ENCODE measurements at regions not wholly inside any gene's neighbourhood (a gene's known extent, or its start where the extent isn't known, plus 50 kb on each side); places are given as distances from the start of the nearest gene placed in this dataset.

GRCh38 chr1:184153731-184154130, 102.2 kb downstream of the TSEN15 start:
- no peak for TF ChIP-seq CTCF (IDR thresholded peaks at IDR 0.05)

- no peak for TF ChIP-seq CTCF (IDR thresholded peaks at IDR 0.05)
Measured at GRCh38 chr1:184156521-184157393, 105.2 kb downstream of the TSEN15 start.

GRCh38 chr1:184157394-184157742, 105.8 kb downstream of the TSEN15 start:
- TF ChIP-seq CTCF (IDR thresholded peaks at IDR 0.05) = no peak

DNA sequence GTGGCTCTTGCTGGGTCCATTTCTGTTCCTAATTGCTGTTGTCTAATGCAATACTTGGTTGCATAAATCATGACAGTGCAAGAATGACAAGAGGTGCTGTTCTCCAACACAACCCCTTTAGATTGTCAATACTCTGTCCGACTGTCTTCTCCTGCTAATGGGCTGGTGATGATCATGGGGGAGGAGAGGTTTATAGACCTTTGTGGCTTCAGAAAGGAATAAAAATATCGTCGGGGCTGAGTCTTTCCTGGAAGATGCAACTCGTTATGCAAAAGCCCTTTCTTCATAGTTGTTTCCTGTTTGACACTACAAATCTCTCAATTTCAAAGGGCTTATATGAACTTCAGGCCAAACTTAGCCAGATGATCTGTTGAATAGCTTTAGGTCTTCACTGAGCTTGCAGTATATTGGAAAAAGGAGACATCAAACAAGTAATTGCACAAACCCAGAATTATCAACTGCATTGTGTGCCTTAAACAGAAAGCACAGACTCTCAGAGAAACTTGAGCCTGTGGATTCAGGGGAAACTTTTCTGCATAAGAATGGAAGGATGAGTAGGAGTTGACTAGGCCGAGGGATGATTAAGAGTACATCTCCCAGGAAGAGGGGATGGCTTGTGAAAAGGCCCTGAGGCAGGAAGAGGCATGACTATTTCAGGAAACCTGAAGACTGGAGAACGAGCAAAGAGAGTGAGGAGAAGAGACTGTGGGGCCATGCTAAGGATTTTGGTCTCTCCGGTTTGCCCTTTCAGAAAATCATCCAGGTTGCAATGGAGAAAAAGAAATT, 107.6 kb downstream of the TSEN15 start:
- TF ChIP-seq CTCF (IDR thresholded peaks at IDR 0.05) = no peak

DNA sequence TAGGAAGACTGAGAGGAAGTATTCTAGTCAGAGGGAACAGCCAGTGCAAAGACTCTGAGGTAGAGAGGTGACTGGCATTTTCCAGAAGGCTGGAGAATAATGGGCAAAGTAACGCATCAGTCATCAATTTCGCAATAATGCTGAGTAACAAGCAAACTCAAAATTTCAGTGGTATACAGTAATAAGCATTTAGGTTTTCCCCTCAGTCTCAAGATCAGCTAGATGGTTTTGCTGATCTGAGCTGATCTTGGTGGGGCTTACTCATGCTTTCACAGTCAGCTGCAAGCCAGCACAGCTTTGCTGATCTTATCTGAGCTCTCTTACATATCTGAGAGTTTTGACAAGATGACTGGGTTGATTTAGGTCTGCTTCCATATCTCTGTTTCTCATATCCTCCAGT, 108.7 kb downstream of the TSEN15 start:
- no peak for TF ChIP-seq CTCF (IDR thresholded peaks at IDR 0.05)

DNA sequence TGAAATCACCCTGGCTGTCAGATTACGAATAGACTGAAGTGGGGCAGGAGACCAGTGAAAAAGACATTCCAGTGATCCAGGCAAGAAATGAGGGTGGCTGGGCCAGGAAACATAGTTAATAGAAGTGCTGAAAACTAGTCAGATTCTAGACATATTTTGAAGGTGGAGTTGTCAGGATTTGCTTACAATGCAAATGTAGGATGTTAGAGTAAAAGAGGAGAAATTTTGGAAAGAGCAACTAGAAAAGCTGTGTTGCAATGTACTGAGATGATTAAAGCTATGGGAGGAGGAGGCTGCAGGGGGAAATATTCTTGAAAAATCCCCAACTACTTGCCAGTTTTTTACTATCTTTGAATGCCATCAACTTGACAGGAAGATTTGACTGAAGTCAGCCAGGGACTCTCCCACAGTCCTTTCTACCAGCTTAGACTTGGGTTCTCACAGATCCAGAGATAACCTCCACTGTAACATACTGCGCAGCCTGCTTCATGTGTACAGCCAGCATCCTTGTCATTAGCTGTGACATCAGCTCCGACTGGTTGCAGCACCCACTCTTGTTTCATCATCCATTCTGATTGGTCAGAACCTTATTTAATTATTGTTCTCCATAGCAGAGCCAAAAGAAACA, 109.7 kb downstream of the TSEN15 start:
- no peak for TF ChIP-seq CTCF (IDR thresholded peaks at IDR 0.05)

DNA sequence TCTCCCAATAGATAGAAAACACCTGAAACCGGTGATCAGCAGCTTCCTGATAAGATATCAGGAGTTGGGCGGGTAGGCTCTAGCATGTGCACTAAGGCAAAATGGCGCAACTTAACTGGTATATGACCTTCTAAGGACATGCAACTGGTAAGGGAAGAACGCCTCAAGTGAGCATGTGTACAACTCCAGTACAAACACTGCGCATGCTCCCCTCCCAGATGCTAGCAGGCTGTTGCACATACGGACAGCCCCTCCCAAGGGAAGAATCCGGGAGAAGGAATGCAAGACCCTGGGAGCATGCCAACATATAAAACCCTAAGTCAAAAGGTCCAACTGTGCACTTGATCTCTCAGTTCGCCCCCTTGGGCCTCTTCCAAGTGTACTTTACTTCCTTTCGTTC, 110.8 kb downstream of the TSEN15 start:
- TF ChIP-seq CTCF (IDR thresholded peaks at IDR 0.05) = no peak
